Smooth muscle cell (in vitro differentiated cells): ENCODE measurements at regions not wholly inside any gene's neighbourhood (a gene's known extent, or its start where the extent isn't known, plus 50 kb on each side); places are given as distances from the start of the nearest gene placed in this dataset.

ENCODE experiments used
- DNase-seq: peaks from one replicate; lab custom pipeline; 2025; ENCODE audit not compliant: unreplicated experiment; lab: John Stamatoyannopoulos, UW
- H2AFZ ChIP-seq: fragments of 200-600 bp; sonication (generic); 2 replicates; pipeline ENCODE4 v1.6.0; 2016; ENCODE audit warnings: antibody characterized with exemption, low read depth, mild to moderate bottlenecking
- H3F3A ChIP-seq: fragments of 200-600 bp; sonication (generic); 2 replicates; pipeline ENCODE4 v1.6.0; 2017; ENCODE audit warnings: antibody characterized with exemption, low read depth
- H3K27ac ChIP-seq: fragments of 200-600 bp; sonication (generic); 2 replicates; pipeline ENCODE4 v1.5.1; 2016; ENCODE audit warnings: low read depth, mild to moderate bottlenecking
- H3K27me3 ChIP-seq: fragments of 200-600 bp; sonication (generic); 2 replicates; pipeline ENCODE4 v1.6.1; 2016; ENCODE audit warnings: low read depth, mild to moderate bottlenecking
- H3K36me3 ChIP-seq: fragments of 200-600 bp; sonication (generic); 2 replicates; pipeline ENCODE4 v1.5.1; 2016; ENCODE audit warnings: low read depth
- H3K4me1 ChIP-seq: fragments of 200-600 bp; sonication (generic); 2 replicates; pipeline ENCODE4 v1.5.1; 2016; ENCODE audit warnings: low read depth
- H3K4me2 ChIP-seq: fragments of 200-600 bp; sonication (generic); 2 replicates; pipeline ENCODE4 v1.6.0; 2016; ENCODE audit warnings: mild to moderate bottlenecking
- H3K4me3 ChIP-seq: fragments of 200-600 bp; sonication (generic); 2 replicates; pipeline ENCODE4 v1.5.1; 2016; ENCODE audit warnings: mild to moderate bottlenecking
- H3K79me2 ChIP-seq: fragments of 200-600 bp; sonication (generic); 2 replicates; pipeline ENCODE4 v1.6.0; 2016; ENCODE audit warnings: low read depth, mild to moderate bottlenecking
- H3K9ac ChIP-seq: fragments of 200-600 bp; sonication (generic); 2 replicates; pipeline ENCODE4 v1.6.0; 2016; ENCODE audit warnings: low read depth
- H3K9me3 ChIP-seq: fragments of 200-600 bp; sonication (generic); replicated peaks from 2 replicates; pipeline ENCODE4 v1.5.1; 2016; ENCODE audit warnings: low read depth
- H4K20me1 ChIP-seq: fragments of 200-600 bp; sonication (generic); 2 replicates; pipeline ENCODE4 v1.6.0; 2016; ENCODE audit warnings: low read depth
- CTCF ChIP-seq: fragments of 200-600 bp; sonication (generic); IDR thresholded peaks from 2 replicates; pipeline ENCODE4 v1.5.1; 2017; ENCODE audit warnings: borderline replicate concordance, mild to moderate bottlenecking, antibody characterized with exemption; ENCODE audit not compliant: insufficient read depth, poor library complexity, severe bottlenecking
- WGBS: methylation state at CpG from one replicate; pipeline ENCODE4 v1.1.7; 2016; ENCODE audit warnings: low lambda C conversion rate; 5-methylcytosine and 5-hydroxymethylcytosine counted together

- H3K27ac ChIP-seq = no peak overlapping the region
- H4K20me1 ChIP-seq = no peaks in the 10 kb centered on the region
- H3K4me2 ChIP-seq = no peak overlapping the region
- no peak overlapping the region for H3K9ac ChIP-seq
- no peaks in the 10 kb centered on the region for H3K36me3 ChIP-seq
- no peak overlapping the region for H3K4me3 ChIP-seq
- H3K27me3 ChIP-seq = no peaks in the 10 kb centered on the region
- H3K4me1 ChIP-seq = peaks cover 19% of the 10 kb centered on the region
- no peak for DNase-seq
- no peak for TF ChIP-seq CTCF
- no peak overlapping the region for H2AFZ ChIP-seq
- H3K9me3 ChIP-seq = no peaks in the 10 kb centered on the region
- no peaks in the 10 kb centered on the region for H3F3A ChIP-seq
- 85% methylated on average over 9 of the region's 9 CpGs for WGBS
- H3K79me2 ChIP-seq = no peaks in the 10 kb centered on the region
Observed at GRCh38 chr5:10860196-10860543, 99.1 kb upstream of the DAP start.

GRCh38 chr5:10859393-10860195 lies 98.6 kb upstream of the DAP start:
- no peak overlapping the region for H2AFZ ChIP-seq
- no peaks in the 10 kb centered on the region for H3K79me2 ChIP-seq
- no peak for DNase-seq
- no peak overlapping the region for H3K4me3 ChIP-seq
- no peaks in the 10 kb centered on the region for H4K20me1 ChIP-seq
- H3K9me3 ChIP-seq = no peaks in the 10 kb centered on the region
- H3K9ac ChIP-seq = no peak overlapping the region
- peaks cover 19% of the 10 kb centered on the region for H3K4me1 ChIP-seq
- no peak overlapping the region for H3K4me2 ChIP-seq
- no peak for TF ChIP-seq CTCF
- H3K27ac ChIP-seq = no peak overlapping the region
- H3F3A ChIP-seq = no peaks in the 10 kb centered on the region
- WGBS = 67% methylated on average over 15 of the region's 15 CpGs
- no peaks in the 10 kb centered on the region for H3K36me3 ChIP-seq
- no peaks in the 10 kb centered on the region for H3K27me3 ChIP-seq

GRCh38 chr5:10858945-10859344 lies 97.9 kb upstream of the DAP start:
- no peak overlapping the region for H3K27ac ChIP-seq
- H3K9ac ChIP-seq = no peak overlapping the region
- no peak for DNase-seq
- H3K36me3 ChIP-seq = no peaks in the 10 kb centered on the region
- WGBS = 93% methylated on average over 9 of the region's 9 CpGs
- no peaks in the 10 kb centered on the region for H3F3A ChIP-seq
- no peaks in the 10 kb centered on the region for H3K79me2 ChIP-seq
- no peaks in the 10 kb centered on the region for H3K9me3 ChIP-seq
- TF ChIP-seq CTCF = no peak
- H4K20me1 ChIP-seq = no peaks in the 10 kb centered on the region
- H3K4me2 ChIP-seq = no peak overlapping the region
- H3K4me1 ChIP-seq = peaks cover 19% of the 10 kb centered on the region
- no peak overlapping the region for H3K4me3 ChIP-seq
- H3K27me3 ChIP-seq = no peaks in the 10 kb centered on the region
- no peak overlapping the region for H2AFZ ChIP-seq

GRCh38 chr5:10858307-10858706 lies 97.3 kb upstream of the DAP start:
- Histone ChIP-seq H3K4me1 (peaks cover 19% of the 10 kb centered on the region), H4K20me1 (no peaks in the 10 kb centered on the region), H3K27ac (no peak overlapping the region), H3K27me3 (no peaks in the 10 kb centered on the region), H3K9me3 (no peaks in the 10 kb centered on the region), H3K4me2 (no peak overlapping the region), H2AFZ (no peak overlapping the region), H3K79me2 (no peaks in the 10 kb centered on the region), H3F3A (no peaks in the 10 kb centered on the region), H3K4me3 (no peak overlapping the region), H3K9ac (no peak overlapping the region), H3K36me3 (no peaks in the 10 kb centered on the region)
- no peak for TF ChIP-seq CTCF
- no peak for DNase-seq
- 92% methylated on average over 5 of the region's 5 CpGs for WGBS
